OCI-LY1 (cell line): ENCODE measurements at regions not wholly inside any gene's neighbourhood (a gene's known extent, or its start where the extent isn't known, plus 50 kb on each side); places are given as distances from the start of the nearest gene placed in this dataset.

ENCODE experiments used
- CTCF ChIP-seq: fragments of 200-600 bp; sonication (generic), shearing (Covaris generic); IDR thresholded peaks from 2 replicates; pipeline ENCODE4 v1.5.1; 2017; ENCODE audit warnings: mild to moderate bottlenecking, antibody characterized with exemption, low read length, moderate library complexity, mixed read lengths
- EZH2 ChIP-seq: fragments of 200-600 bp; sonication (generic), shearing (Covaris generic); IDR thresholded peaks from 2 replicates; pipeline ENCODE4 v1.8.0; 2017; ENCODE audit warnings: borderline replicate concordance, mixed run types, mild to moderate bottlenecking, antibody characterized with exemption, low read length, moderate library complexity, mixed read lengths

GRCh38 chr13:58004751-58005150, 373.2 kb downstream of the PCDH17 start:
- TF ChIP-seq CTCF (no peak), EZH2 (no peak)
